ENCODE measurements at regions not wholly inside any gene's neighbourhood (a gene's known extent, or its start where the extent isn't known, plus 50 kb on each side); places are given as distances from the start of the nearest gene placed in this dataset.

DNA sequence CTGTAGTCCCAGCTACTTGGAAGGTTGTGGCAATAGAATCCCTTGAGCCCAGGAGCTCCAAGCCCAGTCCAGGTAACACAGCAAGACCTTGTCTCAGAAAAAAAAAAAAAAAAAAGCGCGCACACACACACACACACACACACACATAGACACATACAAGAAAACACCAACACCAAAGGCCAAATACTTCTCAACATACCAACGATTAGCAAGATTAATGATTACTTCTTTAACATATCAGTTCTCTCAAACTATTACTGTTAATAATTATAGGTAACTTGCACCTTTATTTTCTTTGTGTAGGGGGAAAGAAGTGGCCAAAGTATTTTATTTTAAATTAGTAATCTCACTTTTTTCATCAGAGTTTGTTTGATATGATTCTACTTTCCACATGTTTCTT lies 289.5 kb upstream of the ADGRL2 start (continued):
- TF ChIP-seq ZNF256 (CRISPR knock-in tag; conservative IDR thresholded peaks at IDR 0.05) (no peak), ZNF121 (CRISPR knock-in tag; IDR thresholded peaks at IDR 0.05) (no peak), FOXK1 (CRISPR knock-in tag; IDR thresholded peaks at IDR 0.05; ENCODE audit: borderline replicate concordance, low read depth) (no peak), GZF1 (CRISPR knock-in tag; IDR thresholded peaks at IDR 0.05) (no peak), NR2F2 (IDR thresholded peaks at IDR 0.05; ENCODE audit: borderline replicate concordance, low read depth) (no peak), ATM (IDR thresholded peaks at IDR 0.05; ENCODE audit: borderline replicate concordance) (no peak), RFX3 (CRISPR knock-in tag; IDR thresholded peaks at IDR 0.05) (no peak)
- TF ChIP-seq, protein P1, sequence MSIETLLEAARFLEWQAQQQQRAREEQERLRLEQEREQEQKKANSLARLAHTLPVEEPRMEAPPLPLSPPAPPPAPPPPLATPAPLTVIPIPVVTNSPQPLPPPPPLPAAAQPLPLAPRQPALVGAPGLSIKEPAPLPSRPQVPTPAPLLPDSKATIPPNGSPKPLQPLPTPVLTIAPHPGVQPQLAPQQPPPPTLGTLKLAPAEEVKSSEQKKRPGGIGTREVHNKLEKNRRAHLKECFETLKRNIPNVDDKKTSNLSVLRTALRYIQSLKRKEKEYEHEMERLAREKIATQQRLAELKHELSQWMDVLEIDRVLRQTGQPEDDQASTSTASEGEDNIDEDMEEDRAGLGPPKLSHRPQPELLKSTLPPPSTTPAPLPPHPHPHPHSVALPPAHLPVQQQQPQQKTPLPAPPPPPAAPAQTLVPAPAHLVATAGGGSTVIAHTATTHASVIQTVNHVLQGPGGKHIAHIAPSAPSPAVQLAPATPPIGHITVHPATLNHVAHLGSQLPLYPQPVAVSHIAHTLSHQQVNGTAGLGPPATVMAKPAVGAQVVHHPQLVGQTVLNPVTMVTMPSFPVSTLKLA (IDR thresholded peaks at IDR 0.05), result no peak

DNA sequence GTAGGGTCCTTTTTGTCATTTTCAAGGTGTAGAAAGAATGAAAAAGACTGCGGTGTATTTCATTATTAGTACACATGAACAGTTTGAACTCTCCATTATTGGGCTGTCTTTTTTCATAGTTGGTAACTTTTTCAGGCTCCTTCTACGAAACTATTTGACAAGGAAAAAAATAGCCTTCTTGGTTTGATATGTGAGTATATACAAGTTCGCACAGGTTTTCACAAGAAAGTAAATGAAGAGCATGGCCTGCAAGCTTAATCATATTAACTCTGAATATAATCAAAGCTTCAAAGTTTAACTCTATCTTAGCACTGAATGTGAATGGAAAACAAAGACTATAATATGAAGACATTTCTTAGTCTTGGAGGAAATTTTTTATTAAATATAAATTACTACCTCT lies 290.0 kb upstream of the ADGRL2 start:
- in situ Hi-C loops (cut with HindIII; ENCODE audit: extremely low pct_ligation_motif_present, low pct_unique_long_range_greater_than_20kb) (no loop called here), intact Hi-C loops (cut with micrococcal nuclease; ENCODE audit: unreplicated experiment) (no loop called here)
- Histone ChIP-seq H3K4me1 (ENCODE audit: insufficient read depth, low read length) (no peaks in the 10 kb centered on the region), H3K4me2 (ENCODE audit: low read depth, low read length) (no peak overlapping the region), H3K27ac (ENCODE audit: extremely low read length, insufficient read depth, low read length) (no peak overlapping the region), H3K4me3 (replicated peaks in 1 of 3; ENCODE audit: insufficient read depth in 1 of 3, low read depth in 2 of 3, low read length in 3 of 3) (no peak overlapping the region), H3K9ac (ENCODE audit: insufficient read depth, low read depth, low read length) (no peak overlapping the region), H3K36me3 (replicated peaks in 1 of 2; ENCODE audit: control insufficient read depth in 1 of 2, insufficient read depth in 2 of 2, low read length in 2 of 2) (no peaks in the 10 kb centered on the region), H3K27me3 (ENCODE audit: control insufficient read depth in 1 of 2, insufficient read depth in 2 of 2, low read length in 2 of 2) (no peaks in the 10 kb centered on the region), H2AFZ (ENCODE audit: low read length) (no peak overlapping the region), H3K79me2 (ENCODE audit: insufficient read depth, low read length) (no peaks in the 10 kb centered on the region), H4K20me1 (ENCODE audit: insufficient read depth, low read length) (no peaks in the 10 kb centered on the region), H3K9me3 (ENCODE audit: low read length) (no peaks in the 10 kb centered on the region; the same call in 1 of the 2 replicates)
- ATAC-seq, result no peak
- CTCF ChIA-PET (ENCODE audit: low intra/inter-chr PET ratio, low total read pairs), result no interaction called here
- no peak for DNase-seq (ENCODE audit: low spot score)
- WGBS (ENCODE audit: low lambda C conversion rate), result 32% methylated on average over 3 of the region's 3 CpGs
- no TSS peak for BruUV-seq (replicated peaks)
- FAIRE-seq, result no peak
- POLR2A ChIA-PET, result no interaction called here
- TF ChIP-seq, protein P2, sequence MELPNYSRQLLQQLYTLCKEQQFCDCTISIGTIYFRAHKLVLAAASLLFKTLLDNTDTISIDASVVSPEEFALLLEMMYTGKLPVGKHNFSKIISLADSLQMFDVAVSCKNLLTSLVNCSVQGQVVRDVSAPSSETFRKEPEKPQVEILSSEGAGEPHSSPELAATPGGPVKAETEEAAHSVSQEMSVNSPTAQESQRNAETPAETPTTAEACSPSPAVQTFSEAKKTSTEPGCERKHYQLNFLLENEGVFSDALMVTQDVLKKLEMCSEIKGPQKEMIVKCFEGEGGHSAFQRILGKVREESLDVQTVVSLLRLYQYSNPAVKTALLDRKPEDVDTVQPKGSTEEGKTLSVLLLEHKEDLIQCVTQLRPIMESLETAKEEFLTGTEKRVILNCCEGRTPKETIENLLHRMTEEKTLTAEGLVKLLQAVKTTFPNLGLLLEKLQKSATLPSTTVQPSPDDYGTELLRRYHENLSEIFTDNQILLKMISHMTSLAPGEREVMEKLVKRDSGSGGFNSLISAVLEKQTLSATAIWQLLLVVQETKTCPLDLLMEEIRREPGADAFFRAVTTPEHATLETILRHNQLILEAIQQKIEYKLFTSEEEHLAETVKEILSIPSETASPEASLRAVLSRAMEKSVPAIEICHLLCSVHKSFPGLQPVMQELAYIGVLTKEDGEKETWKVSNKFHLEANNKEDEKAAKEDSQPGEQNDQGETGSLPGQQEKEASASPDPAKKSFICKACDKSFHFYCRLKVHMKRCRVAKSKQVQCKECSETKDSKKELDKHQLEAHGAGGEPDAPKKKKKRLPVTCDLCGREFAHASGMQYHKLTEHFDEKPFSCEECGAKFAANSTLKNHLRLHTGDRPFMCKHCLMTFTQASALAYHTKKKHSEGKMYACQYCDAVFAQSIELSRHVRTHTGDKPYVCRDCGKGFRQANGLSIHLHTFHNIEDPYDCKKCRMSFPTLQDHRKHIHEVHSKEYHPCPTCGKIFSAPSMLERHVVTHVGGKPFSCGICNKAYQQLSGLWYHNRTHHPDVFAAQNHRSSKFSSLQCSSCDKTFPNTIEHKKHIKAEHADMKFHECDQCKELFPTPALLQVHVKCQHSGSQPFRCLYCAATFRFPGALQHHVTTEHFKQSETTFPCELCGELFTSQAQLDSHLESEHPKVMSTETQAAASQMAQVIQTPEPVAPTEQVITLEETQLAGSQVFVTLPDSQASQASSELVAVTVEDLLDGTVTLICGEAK (IDR thresholded peaks at IDR 0.05), result no peak
- TF ChIP-seq, protein P2 (CRISPR knock-in tag; IDR thresholded peaks at IDR 0.05), result no peak
- TF ChIP-seq ZKSCAN1 (IDR thresholded peaks at IDR 0.05; ENCODE audit: low read length), result no peak
- no peak for TF ChIP-seq KDM5A (IDR thresholded peaks at IDR 0.05; ENCODE audit: borderline replicate concordance, low read length)

Data from HepG2 (cell line).